AG09319 (cell line): ENCODE measurements at regions not wholly inside any gene's neighbourhood (a gene's known extent, or its start where the extent isn't known, plus 50 kb on each side); places are given as distances from the start of the nearest gene placed in this dataset.

Experiments
- DNase-seq: peaks from one replicate; pipeline ENCODE4 v3.0.0-alpha.2; 2010; ENCODE audit warnings: low read depth; ENCODE audit errors: extremely low read depth
- TF ChIP-seq, protein P1 (sequence below): IDR thresholded peaks from 2 replicates; pipeline ENCODE4 v1.5.1; 2011; ENCODE audit warnings: low read depth, mild to moderate bottlenecking, inconsistent platforms, low read length, moderate library complexity

DNA sequence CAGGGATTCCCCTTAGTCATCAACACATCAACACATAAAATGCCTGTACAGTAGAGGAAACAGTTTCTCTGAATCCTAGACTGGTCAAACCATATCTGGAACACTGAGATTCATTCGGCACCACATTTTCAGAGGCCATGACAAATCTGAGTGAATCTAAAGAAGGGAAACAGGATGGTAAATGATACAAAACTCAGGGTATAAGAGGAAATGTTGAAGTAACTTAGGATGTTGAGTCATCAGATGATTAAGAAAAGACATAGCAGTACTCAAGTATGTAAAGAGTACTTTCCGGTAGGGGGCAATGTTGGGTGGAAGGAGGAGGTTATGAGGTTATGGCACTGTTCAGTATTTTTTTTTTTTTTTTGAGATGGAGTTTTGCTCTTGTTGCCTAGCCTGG, 358.5 kb upstream of the PMFBP1 start:
- TF ChIP-seq, protein P1, sequence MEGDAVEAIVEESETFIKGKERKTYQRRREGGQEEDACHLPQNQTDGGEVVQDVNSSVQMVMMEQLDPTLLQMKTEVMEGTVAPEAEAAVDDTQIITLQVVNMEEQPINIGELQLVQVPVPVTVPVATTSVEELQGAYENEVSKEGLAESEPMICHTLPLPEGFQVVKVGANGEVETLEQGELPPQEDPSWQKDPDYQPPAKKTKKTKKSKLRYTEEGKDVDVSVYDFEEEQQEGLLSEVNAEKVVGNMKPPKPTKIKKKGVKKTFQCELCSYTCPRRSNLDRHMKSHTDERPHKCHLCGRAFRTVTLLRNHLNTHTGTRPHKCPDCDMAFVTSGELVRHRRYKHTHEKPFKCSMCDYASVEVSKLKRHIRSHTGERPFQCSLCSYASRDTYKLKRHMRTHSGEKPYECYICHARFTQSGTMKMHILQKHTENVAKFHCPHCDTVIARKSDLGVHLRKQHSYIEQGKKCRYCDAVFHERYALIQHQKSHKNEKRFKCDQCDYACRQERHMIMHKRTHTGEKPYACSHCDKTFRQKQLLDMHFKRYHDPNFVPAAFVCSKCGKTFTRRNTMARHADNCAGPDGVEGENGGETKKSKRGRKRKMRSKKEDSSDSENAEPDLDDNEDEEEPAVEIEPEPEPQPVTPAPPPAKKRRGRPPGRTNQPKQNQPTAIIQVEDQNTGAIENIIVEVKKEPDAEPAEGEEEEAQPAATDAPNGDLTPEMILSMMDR, result no peak; the same call in 1 of the 2 replicates
- DNase-seq, result no peak

DNA sequence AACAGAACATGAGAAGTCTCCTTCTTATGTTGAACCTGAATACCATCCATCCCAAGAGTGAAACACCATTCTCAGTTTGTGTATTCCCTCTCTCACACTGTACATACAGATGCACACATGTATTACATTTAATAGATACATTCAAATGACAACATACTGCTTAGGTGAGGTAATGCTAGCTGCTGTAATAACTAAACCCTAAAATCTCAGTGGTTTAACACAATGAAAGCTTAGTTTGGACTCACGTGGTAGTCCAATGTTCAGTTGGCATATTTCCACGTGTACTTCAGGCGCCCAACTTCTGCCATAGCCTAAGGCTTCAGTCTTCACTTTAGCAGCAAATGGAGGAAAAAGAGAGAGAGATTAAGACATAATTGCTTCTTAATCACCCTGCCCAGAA, 351.1 kb upstream of the PMFBP1 start:
- DNase-seq, result no peak

DNA sequence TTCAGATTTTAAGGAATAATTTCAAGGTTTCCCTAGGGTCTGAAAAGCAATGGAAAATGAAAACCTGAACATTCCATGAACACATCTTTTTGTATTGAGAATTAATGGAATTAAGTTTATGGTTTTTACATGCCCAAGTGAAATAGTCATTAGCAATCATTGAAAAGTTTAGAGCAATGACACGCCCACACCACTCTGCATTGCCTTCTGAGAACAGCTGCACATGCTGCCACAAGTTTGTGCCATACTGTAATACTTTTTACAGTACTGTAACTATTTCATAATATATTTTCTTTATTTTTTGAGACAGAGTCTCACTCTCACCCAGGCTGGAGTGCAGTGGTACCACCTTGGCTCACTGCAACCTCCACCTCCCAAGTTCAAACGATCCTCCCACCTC, 345.2 kb upstream of the PMFBP1 start:
- TF ChIP-seq, protein P1, result no peak
- no peak for DNase-seq

More for the DNA sequence above, 351.1 kb upstream of the PMFBP1 start:
- TF ChIP-seq, protein P1, result no peak

DNA sequence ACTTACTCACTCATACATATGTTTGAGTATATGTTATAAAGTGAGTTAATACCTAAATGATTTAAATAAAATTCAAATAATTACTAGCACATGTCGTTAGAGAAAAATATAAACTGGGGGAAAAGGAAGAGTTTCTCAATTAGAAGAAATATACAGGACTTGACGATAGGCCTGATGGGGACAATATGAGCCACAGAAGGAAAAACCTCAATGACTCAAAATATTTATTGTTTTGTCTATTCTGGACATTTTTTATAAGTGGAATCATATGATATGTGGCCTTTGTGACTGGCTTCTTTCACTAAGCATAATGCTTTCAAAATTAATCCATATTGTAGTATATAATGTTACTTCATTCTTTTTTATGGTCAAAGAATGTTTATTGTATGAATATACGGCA, 339.2 kb upstream of the PMFBP1 start:
- no peak for DNase-seq

DNA sequence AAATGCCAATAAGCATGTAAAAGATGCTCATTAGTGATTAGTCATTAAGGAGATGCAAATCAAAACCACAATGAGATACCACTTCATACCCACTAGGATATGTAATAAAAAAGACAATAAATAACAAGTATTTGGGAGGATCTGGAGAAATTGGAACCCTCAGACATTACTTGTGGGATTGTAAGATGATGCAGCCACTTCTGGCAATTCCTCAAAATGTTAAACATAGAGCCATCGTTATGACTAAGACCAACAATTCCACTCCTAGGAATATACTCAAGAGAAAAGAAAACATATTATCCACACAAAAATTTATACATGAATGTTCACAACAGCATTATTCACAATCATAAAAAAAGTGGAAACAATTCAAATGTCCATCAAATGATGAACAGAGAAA, 336.2 kb upstream of the PMFBP1 start:
- DNase-seq, result no peak
- TF ChIP-seq, protein P1, result no peak

More for the DNA sequence above, 339.2 kb upstream of the PMFBP1 start:
- TF ChIP-seq, protein P1, result no peak

DNA sequence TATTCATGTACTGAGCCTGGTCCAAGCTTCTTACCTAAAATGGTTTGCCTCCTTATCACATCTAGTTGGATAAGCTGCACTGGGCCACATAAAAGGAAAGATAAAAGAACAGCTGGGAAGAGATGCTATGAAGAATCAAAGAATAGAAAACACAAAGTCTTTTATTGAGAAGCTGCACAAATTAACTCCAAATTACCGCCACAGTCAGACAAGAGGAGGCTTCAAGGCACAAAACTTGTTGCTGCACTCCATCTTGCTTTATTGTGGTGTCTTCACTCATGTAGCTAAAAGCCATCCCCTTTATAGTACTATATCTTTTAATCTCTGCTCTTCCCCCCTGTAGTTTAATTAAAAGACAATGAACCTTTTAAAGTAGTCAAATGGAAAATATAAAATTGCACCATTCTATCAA, 330.6 kb upstream of the PMFBP1 start:
- TF ChIP-seq, protein P1, result no peak
- no peak for DNase-seq

DNA sequence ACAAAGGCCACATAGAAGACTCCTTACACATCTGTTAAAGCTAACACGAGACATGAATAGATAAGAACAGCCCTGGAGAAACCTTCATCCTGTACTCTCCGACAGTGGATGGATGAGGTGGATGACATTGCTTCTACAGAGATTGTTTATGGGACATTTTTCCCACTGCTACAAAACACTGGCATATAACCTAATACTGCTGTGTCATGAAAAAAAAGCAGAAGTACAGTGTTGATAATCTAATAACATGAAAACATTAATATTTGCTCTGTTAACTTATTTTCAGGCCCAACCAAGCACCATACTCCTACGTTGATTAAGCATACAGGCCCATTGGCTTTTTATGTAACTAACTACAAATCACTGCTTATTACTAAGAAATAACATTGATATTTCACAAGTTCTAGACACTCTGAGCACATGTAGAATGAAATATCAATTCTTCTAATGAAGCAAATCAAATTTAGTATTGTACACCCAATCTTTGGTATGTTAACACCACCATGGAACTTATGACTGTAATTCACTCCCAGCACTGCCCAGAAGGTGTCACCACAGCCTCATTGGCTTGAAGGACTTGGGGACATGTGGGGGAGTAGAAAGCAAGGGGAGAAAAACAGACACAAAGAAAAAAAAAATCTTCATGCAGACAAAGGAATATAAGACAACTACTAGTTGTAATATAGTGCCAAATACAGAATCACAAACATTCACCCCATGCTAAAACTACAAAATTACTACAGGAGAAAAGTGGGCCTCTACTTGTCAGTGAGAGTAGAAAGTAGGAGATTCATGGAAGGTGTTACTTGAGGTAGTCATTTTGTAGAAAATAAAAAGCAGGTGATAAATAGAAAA, 330.0 kb upstream of the PMFBP1 start:
- TF ChIP-seq, protein P1, result peak; percentile 95
- DNase-seq, result peak; percentile 41
